Endothelial cell (in vitro differentiated cells): ENCODE measurements at regions not wholly inside any gene's neighbourhood (a gene's known extent, or its start where the extent isn't known, plus 50 kb on each side); places are given as distances from the start of the nearest gene placed in this dataset.
"Not testable (repeated sequence)": the region's sequence is repeated elsewhere in the genome, so short reads cannot be mapped to it uniquely, and the experiment has no call there.

Experiments used
- DNase-seq: peaks from one replicate; pipeline ENCODE4 v3.0.0; 2021; ENCODE audit warnings: low spot score
- H3K27ac Mint-ChIP-seq: one replicate; pipeline ENCODE4 v1.8.0; 2021; ENCODE audit warnings: mixed read lengths, inconsistent platforms; ENCODE audit not compliant: unreplicated experiment
- H3K27me3 Mint-ChIP-seq: one replicate; pipeline ENCODE4 v1.8.0; 2021; ENCODE audit warnings: mild to moderate bottlenecking, moderate library complexity, mixed read lengths, inconsistent platforms; ENCODE audit not compliant: unreplicated experiment
- H3K36me3 Mint-ChIP-seq: one replicate; pipeline ENCODE4 v1.8.0; 2021; ENCODE audit warnings: mild to moderate bottlenecking, low read depth, mixed read lengths, inconsistent platforms; ENCODE audit not compliant: unreplicated experiment
- H3K4me1 Mint-ChIP-seq: one replicate; pipeline ENCODE4 v1.8.0; 2021; ENCODE audit warnings: mild to moderate bottlenecking, mixed read lengths, inconsistent platforms; ENCODE audit not compliant: unreplicated experiment
- H3K4me3 Mint-ChIP-seq: one replicate; pipeline ENCODE4 v1.8.0; 2021; ENCODE audit warnings: mild to moderate bottlenecking, mixed read lengths, inconsistent platforms; ENCODE audit not compliant: unreplicated experiment
- H3K9me3 Mint-ChIP-seq: one replicate; pipeline ENCODE4 v1.8.0; 2021; ENCODE audit warnings: mixed read lengths, inconsistent platforms; ENCODE audit not compliant: unreplicated experiment
- TF ChIP-seq, protein P1 (sequence below): fragments of 200-600 bp; sonication (generic); IDR thresholded peaks from one replicate; pipeline ENCODE4 v1.5.0; 2021; ENCODE audit warnings: antibody characterized with exemption; ENCODE audit not compliant: unreplicated experiment

DNA sequence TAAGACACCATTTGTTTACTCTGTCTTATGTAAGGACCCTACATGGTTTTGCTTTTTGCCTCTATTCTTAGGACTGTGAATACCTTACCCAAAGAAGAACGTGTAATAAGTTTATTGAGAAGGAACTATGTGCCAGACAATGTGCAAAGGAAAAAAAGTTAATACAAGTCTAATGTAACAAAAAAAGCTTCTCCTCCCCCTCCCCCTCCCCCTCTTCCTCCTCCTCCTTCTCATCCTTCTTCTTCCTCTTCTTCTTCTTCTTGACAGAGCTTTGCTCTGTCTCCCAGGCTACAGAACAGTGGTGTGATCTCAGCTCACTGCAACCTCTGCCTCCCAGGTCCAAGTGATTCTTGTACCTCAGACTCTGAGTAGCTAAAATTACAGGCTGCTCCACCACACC lies 50.9 kb upstream of the MITF start:
- TF ChIP-seq, protein P1, sequence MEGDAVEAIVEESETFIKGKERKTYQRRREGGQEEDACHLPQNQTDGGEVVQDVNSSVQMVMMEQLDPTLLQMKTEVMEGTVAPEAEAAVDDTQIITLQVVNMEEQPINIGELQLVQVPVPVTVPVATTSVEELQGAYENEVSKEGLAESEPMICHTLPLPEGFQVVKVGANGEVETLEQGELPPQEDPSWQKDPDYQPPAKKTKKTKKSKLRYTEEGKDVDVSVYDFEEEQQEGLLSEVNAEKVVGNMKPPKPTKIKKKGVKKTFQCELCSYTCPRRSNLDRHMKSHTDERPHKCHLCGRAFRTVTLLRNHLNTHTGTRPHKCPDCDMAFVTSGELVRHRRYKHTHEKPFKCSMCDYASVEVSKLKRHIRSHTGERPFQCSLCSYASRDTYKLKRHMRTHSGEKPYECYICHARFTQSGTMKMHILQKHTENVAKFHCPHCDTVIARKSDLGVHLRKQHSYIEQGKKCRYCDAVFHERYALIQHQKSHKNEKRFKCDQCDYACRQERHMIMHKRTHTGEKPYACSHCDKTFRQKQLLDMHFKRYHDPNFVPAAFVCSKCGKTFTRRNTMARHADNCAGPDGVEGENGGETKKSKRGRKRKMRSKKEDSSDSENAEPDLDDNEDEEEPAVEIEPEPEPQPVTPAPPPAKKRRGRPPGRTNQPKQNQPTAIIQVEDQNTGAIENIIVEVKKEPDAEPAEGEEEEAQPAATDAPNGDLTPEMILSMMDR = no peak
- peaks cover 7% of the 10 kb centered on the region for H3K27me3 Mint-ChIP-seq
- H3K27ac Mint-ChIP-seq = no peak overlapping the region
- no peaks in the 10 kb centered on the region for H3K4me1 Mint-ChIP-seq
- DNase-seq = no peak
- no peaks in the 10 kb centered on the region for H3K9me3 Mint-ChIP-seq
- no peaks in the 10 kb centered on the region for H3K36me3 Mint-ChIP-seq
- H3K4me3 Mint-ChIP-seq = no peak overlapping the region

DNA sequence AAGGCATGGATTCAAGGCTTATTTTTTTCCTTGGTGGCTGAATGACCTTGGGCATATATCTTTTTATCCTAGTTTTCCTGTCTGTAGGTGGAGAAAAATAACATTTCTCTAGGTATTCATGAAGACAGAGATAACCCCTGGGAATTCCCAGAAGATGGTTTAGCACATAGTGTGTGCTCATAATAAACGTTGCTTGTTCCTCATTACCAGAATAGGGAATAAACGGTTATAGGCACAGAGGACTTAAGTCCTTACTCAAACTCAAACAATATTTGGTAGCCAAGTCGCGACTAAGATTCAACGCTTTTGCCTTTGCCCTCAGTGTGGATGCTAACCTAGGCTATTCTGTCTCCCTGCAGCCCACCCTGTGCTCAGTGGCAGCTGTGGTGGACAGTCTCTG lies 51.6 kb upstream of the MITF start:
- H3K27me3 Mint-ChIP-seq = peaks cover 7% of the 10 kb centered on the region
- H3K27ac Mint-ChIP-seq = no peak overlapping the region
- H3K9me3 Mint-ChIP-seq = no peaks in the 10 kb centered on the region
- DNase-seq = no peak
- H3K4me3 Mint-ChIP-seq = no peak overlapping the region
- H3K4me1 Mint-ChIP-seq = no peaks in the 10 kb centered on the region
- TF ChIP-seq, protein P1 = no peak
- H3K36me3 Mint-ChIP-seq = no peaks in the 10 kb centered on the region

DNA sequence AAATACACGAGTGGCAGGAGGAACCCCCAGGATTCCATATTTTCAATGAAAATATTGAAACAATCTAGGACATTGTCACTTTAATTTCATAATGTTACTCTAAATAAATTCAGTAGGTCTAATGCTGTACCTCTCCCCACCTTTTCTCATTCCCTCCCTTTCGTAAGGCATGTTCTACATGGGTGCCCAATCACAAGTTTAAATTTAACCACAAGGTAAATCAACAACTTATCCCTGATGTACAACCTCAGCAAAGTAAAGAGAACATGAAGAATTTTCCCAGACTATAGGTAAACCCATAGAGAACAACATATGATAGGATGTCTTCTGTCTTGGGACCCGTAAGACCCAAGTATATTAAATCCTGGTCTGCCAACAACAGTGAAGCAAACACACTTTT lies 53.2 kb upstream of the MITF start:
- Mint-ChIP-seq H3K36me3 (no peaks in the 10 kb centered on the region), H3K27ac (no peak overlapping the region), H3K4me3 (no peak overlapping the region), H3K27me3 (peaks cover 9% of the 10 kb centered on the region), H3K4me1 (no peaks in the 10 kb centered on the region), H3K9me3 (no peaks in the 10 kb centered on the region)
- TF ChIP-seq, protein P1 = no peak
- no peak for DNase-seq

- no peaks in the 10 kb centered on the region for H3K36me3 Mint-ChIP-seq
- H3K4me3 Mint-ChIP-seq = no peak overlapping the region
- H3K4me1 Mint-ChIP-seq = no peaks in the 10 kb centered on the region
- no peaks in the 10 kb centered on the region for H3K9me3 Mint-ChIP-seq
- no peak overlapping the region for H3K27ac Mint-ChIP-seq
- TF ChIP-seq, protein P1 = no peak
- peaks cover 10% of the 10 kb centered on the region for H3K27me3 Mint-ChIP-seq
- no peak for DNase-seq
Observed at GRCh38 chr3:69684309-69684961, 54.8 kb upstream of the MITF start.

- DNase-seq = no peak
- Mint-ChIP-seq H3K4me1 (no peaks in the 10 kb centered on the region), H3K36me3 (no peaks in the 10 kb centered on the region), H3K27me3 (peaks cover 7% of the 10 kb centered on the region), H3K9me3 (no peaks in the 10 kb centered on the region), H3K27ac (no peak overlapping the region), H3K4me3 (no peak overlapping the region)
- TF ChIP-seq, protein P1 = no peak
Observed at GRCh38 chr3:69683082-69683806, 56.0 kb upstream of the MITF start.

DNA sequence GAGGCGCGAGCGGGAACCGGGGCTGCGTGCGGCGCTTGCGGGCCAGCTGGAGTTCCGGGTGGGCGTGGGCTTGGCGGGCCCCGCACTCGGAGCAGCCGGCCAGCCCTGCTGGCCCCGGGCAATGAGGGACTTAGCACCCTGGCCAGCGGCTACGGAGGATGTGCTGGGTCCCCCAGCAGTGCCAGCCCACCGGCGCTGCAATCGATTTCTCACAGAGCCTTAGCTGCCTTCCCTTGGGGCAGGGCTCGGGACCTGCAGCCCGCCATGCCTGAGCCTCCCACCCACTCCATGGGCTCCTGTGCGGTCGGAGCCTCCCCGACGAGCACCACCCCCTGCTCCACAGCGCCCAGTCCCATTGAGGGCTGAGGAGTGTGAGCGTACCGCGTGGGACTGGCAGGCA lies 61.8 kb upstream of the MITF start:
- not testable (repeated sequence) for H3K4me3 Mint-ChIP-seq, H3K4me1 Mint-ChIP-seq, H3K27ac Mint-ChIP-seq, H3K9me3 Mint-ChIP-seq, DNase-seq, H3K27me3 Mint-ChIP-seq, H3K36me3 Mint-ChIP-seq
